ENCODE measurements at regions not wholly inside any gene's neighbourhood (a gene's known extent, or its start where the extent isn't known, plus 50 kb on each side); places are given as distances from the start of the nearest gene placed in this dataset.

- H3K27me3 ChIP-seq (ENCODE audit: low read depth), result no peaks in the 10 kb centered on the region
- TF ChIP-seq CTCF (IDR thresholded peaks at IDR 0.05; ENCODE audit: borderline replicate concordance), result no peak
- H3K9me3 ChIP-seq (replicated peaks), result no peaks in the 10 kb centered on the region
Observed at GRCh38 chr5:88956416-88956815, 73.4 kb upstream of the MEF2C start.

GRCh38 chr5:88955403-88955802, 72.4 kb upstream of the MEF2C start:
- intact Hi-C loops (cut with micrococcal nuclease), result no loop called here
- H3K4me3 ChIP-seq, result no peak overlapping the region
- no peak for TF ChIP-seq CTCF (IDR thresholded peaks at IDR 0.05; ENCODE audit: borderline replicate concordance)
- H3K9me3 ChIP-seq (replicated peaks), result no peaks in the 10 kb centered on the region
- DNase-seq, result no peak
- H3K27ac ChIP-seq (replicated peaks), result no peak overlapping the region
- H3K4me1 ChIP-seq, result peaks cover 25% of the 10 kb centered on the region
- no peaks in the 10 kb centered on the region for H3K36me3 ChIP-seq
- no peaks in the 10 kb centered on the region for H3K27me3 ChIP-seq (ENCODE audit: low read depth)

More at GRCh38 chr5:88956416-88956815, 73.4 kb upstream of the MEF2C start:
- Histone ChIP-seq H3K27ac (replicated peaks) (no peak overlapping the region), H3K4me3 (no peak overlapping the region), H3K4me1 (peaks cover 22% of the 10 kb centered on the region), H3K36me3 (no peaks in the 10 kb centered on the region)
- DNase-seq, result no peak
- intact Hi-C loops (cut with micrococcal nuclease), result no loop called here

GRCh38 chr5:88954511-88954910, 71.5 kb upstream of the MEF2C start:
- TF ChIP-seq CTCF (IDR thresholded peaks at IDR 0.05; ENCODE audit: borderline replicate concordance), result no peak
- intact Hi-C loops (cut with micrococcal nuclease), result no loop called here
- no peak for DNase-seq
- peaks cover 25% of the 10 kb centered on the region for H3K4me1 ChIP-seq
- no peaks in the 10 kb centered on the region for H3K9me3 ChIP-seq (replicated peaks)
- no peaks in the 10 kb centered on the region for H3K36me3 ChIP-seq
- H3K27me3 ChIP-seq (ENCODE audit: low read depth), result no peaks in the 10 kb centered on the region
- no peak overlapping the region for H3K27ac ChIP-seq (replicated peaks)
- H3K4me3 ChIP-seq, result no peak overlapping the region

GRCh38 chr5:88952996-88953643, 70.1 kb upstream of the MEF2C start:
- no peak for DNase-seq
- Histone ChIP-seq H3K4me3 (no peak overlapping the region), H3K9me3 (replicated peaks) (no peaks in the 10 kb centered on the region), H3K27ac (replicated peaks) (no peak overlapping the region), H3K4me1 (peaks cover 25% of the 10 kb centered on the region), H3K36me3 (no peaks in the 10 kb centered on the region), H3K27me3 (ENCODE audit: low read depth) (no peaks in the 10 kb centered on the region)
- TF ChIP-seq CTCF (IDR thresholded peaks at IDR 0.05; ENCODE audit: borderline replicate concordance), result no peak
- intact Hi-C loops (cut with micrococcal nuclease), result no loop called here

- intact Hi-C loops (cut with micrococcal nuclease), result no loop called here
- H3K9me3 ChIP-seq (replicated peaks), result no peaks in the 10 kb centered on the region
- TF ChIP-seq CTCF (IDR thresholded peaks at IDR 0.05; ENCODE audit: borderline replicate concordance), result no peak
- H3K36me3 ChIP-seq, result no peaks in the 10 kb centered on the region
- no peaks in the 10 kb centered on the region for H3K27me3 ChIP-seq (ENCODE audit: low read depth)
- no peak overlapping the region for H3K4me3 ChIP-seq
- H3K4me1 ChIP-seq, result peaks cover 25% of the 10 kb centered on the region
- H3K27ac ChIP-seq (replicated peaks), result no peak overlapping the region
- no peak for DNase-seq
Observed at GRCh38 chr5:88952344-88952743, 69.4 kb upstream of the MEF2C start.

All from left ventricle myocardium inferior (tissue), 1 donor.